ENCODE measurements at regions not wholly inside any gene's neighbourhood (a gene's known extent, or its start where the extent isn't known, plus 50 kb on each side); places are given as distances from the start of the nearest gene placed in this dataset.

- no peak overlapping the region for H3K4me3 ChIP-seq (replicated peaks in 1 of 3; ENCODE audit: insufficient read depth in 1 of 3, low read depth in 1 of 3, low read length in 3 of 3)
- H3K27ac ChIP-seq (ENCODE audit: insufficient read depth, low read depth, low read length) = no peak overlapping the region
- FAIRE-seq = no peak
- no peak overlapping the region for H3K4me2 ChIP-seq (ENCODE audit: insufficient read depth, low read length)
- no peaks in the 10 kb centered on the region for H3K4me1 ChIP-seq (ENCODE audit: control insufficient read depth, extremely low read depth, insufficient read depth, low read length)
- intact Hi-C loops (cut with micrococcal nuclease) (no loop called here), dilution Hi-C loops (cut with MboI; ENCODE audit: extremely low pct_ligation_motif_present, low sequenced_read_pairs) (no loop called here)
- no TSS peak for BruUV-seq (replicated peaks)
- no peak overlapping the region for H3K9ac ChIP-seq (replicated peaks; ENCODE audit: extremely low read depth, insufficient read depth, low read length)
- ChIA-PET POLR2A (no interaction called here), CTCF (interaction anchor here (1.6 kb wide), 1 partner anchor 100 kb away, joined by 3 read pairs; no protein-coding TSS in a partner anchor)
- no peaks in the 10 kb centered on the region for H3K9me1 ChIP-seq (replicated peaks; ENCODE audit: control insufficient read depth, extremely low read depth, insufficient read depth, low read length)
- TF ChIP-seq FOS (IDR thresholded peaks at IDR 0.05; ENCODE audit: borderline replicate concordance, insufficient read depth, low read length) (peak; percentile 62), JUN (IDR thresholded peaks at IDR 0.05; ENCODE audit: borderline replicate concordance, insufficient read depth, insufficient read length, low read depth) (peak; percentile 28), POLR2AphosphoS5 (IDR thresholded peaks at IDR 0.05; ENCODE audit: insufficient read depth, low read depth, low read length) (no peak)
- DNase-seq (ENCODE audit: low read depth, low spot score) = no peak
- no peak overlapping the region for H2AFZ ChIP-seq (ENCODE audit: low read depth, low read length)
- no peaks in the 10 kb centered on the region for H3K9me3 ChIP-seq (replicated peaks; ENCODE audit: control insufficient read depth, insufficient read depth, low read length)
- no peaks in the 10 kb centered on the region for H3K27me3 ChIP-seq (ENCODE audit: control insufficient read depth in 2 of 2, insufficient read depth in 2 of 2, low read length in 2 of 2)
- H4K20me1 ChIP-seq (replicated peaks; ENCODE audit: control insufficient read depth, extremely low read depth, insufficient read depth, low read length) = no peaks in the 10 kb centered on the region
- H3K79me2 ChIP-seq (ENCODE audit: control insufficient read depth, insufficient read depth, low read length) = no peaks in the 10 kb centered on the region
- no peaks in the 10 kb centered on the region for H3K36me3 ChIP-seq (ENCODE audit: control insufficient read depth in 2 of 2, extremely low read depth in 1 of 2, insufficient read depth in 2 of 2, low read length in 2 of 2)
Observed at GRCh38 chr5:91541696-91542095, 158.6 kb upstream of the ARRDC3 start.

- intact Hi-C loops (cut with micrococcal nuclease) = no loop called here
- Histone ChIP-seq H3K9ac (replicated peaks; ENCODE audit: extremely low read depth, insufficient read depth, low read length) (no peak overlapping the region), H3K4me2 (ENCODE audit: insufficient read depth, low read length) (no peak overlapping the region), H3K27me3 (ENCODE audit: control insufficient read depth in 2 of 2, insufficient read depth in 2 of 2, low read length in 2 of 2) (no peaks in the 10 kb centered on the region), H3K4me1 (ENCODE audit: control insufficient read depth, extremely low read depth, insufficient read depth, low read length) (no peaks in the 10 kb centered on the region), H3K4me3 (replicated peaks in 1 of 3; ENCODE audit: insufficient read depth in 1 of 3, low read depth in 1 of 3, low read length in 3 of 3) (no peak overlapping the region), H4K20me1 (replicated peaks; ENCODE audit: control insufficient read depth, extremely low read depth, insufficient read depth, low read length) (no peaks in the 10 kb centered on the region), H3K79me2 (ENCODE audit: control insufficient read depth, insufficient read depth, low read length) (no peaks in the 10 kb centered on the region), H2AFZ (ENCODE audit: low read depth, low read length) (no peak overlapping the region), H3K27ac (ENCODE audit: insufficient read depth, low read depth, low read length) (no peak overlapping the region), H3K9me3 (replicated peaks; ENCODE audit: control insufficient read depth, insufficient read depth, low read length) (no peaks in the 10 kb centered on the region), H3K36me3 (ENCODE audit: control insufficient read depth in 2 of 2, extremely low read depth in 1 of 2, insufficient read depth in 2 of 2, low read length in 2 of 2) (no peaks in the 10 kb centered on the region), H3K9me1 (replicated peaks; ENCODE audit: control insufficient read depth, extremely low read depth, insufficient read depth, low read length) (no peaks in the 10 kb centered on the region)
- TF ChIP-seq JUN (IDR thresholded peaks at IDR 0.05; ENCODE audit: borderline replicate concordance, insufficient read depth, insufficient read length, low read depth) (no peak), FOS (IDR thresholded peaks at IDR 0.05; ENCODE audit: borderline replicate concordance, insufficient read depth, low read length) (no peak), EZH2 (IDR thresholded peaks at IDR 0.05; ENCODE audit: borderline replicate concordance, low read depth, low read length, severe bottlenecking) (no peak), GATA2 (IDR thresholded peaks at IDR 0.05; ENCODE audit: insufficient read depth, insufficient read length, low read depth, low read length) (no peak), CTCF (IDR thresholded peaks at IDR 0.05; ENCODE audit: extremely low read depth in 1 of 2, insufficient read depth in 1 of 2, low read depth in 1 of 2, low read length in 2 of 2) (no peak), POLR2A (IDR thresholded peaks at IDR 0.05; ENCODE audit: low read depth, low read length) (no peak), MYC (IDR thresholded peaks at IDR 0.05; ENCODE audit: low read depth, low read length) (no peak), POLR2AphosphoS5 (IDR thresholded peaks at IDR 0.05; ENCODE audit: insufficient read depth, low read depth, low read length) (no peak), MAX (IDR thresholded peaks at IDR 0.05; ENCODE audit: insufficient read depth, insufficient read length) (no peak)
- no TSS peak for BruUV-seq (replicated peaks)
- DNase-seq (ENCODE audit: low read depth, low spot score) = no peak
- no peak for FAIRE-seq
- ChIA-PET CTCF (interaction anchor here (1.3 kb wide), 2 partner anchors 10 to 15 kb away, joined by 3 read pairs; no protein-coding TSS in a partner anchor), POLR2A (no interaction called here)
- dilution Hi-C loops (cut with MboI; ENCODE audit: extremely low pct_ligation_motif_present, low sequenced_read_pairs) = no loop called here
Observed at GRCh38 chr5:91538179-91538578, 155.1 kb upstream of the ARRDC3 start.

All from endothelial cell of umbilical vein (primary cell).